HPDE6-E6E7 (cell line): ENCODE measurements at regions not wholly inside any gene's neighbourhood (a gene's known extent, or its start where the extent isn't known, plus 50 kb on each side); places are given as distances from the start of the nearest gene placed in this dataset.

Source experiments
- DNase-seq: peaks from one replicate; pipeline ENCODE4 v3.0.0; 2011; ENCODE audit warnings: missing footprints; ENCODE audit errors: extremely low spot score

GRCh38 chr20:17017232-17017631 lies 209.6 kb upstream of the PCSK2 start:
- DNase-seq = no peak

- no peak for DNase-seq
Observed at GRCh38 chr20:17021481-17021880, 205.4 kb upstream of the PCSK2 start.

- no peak for DNase-seq
Observed at GRCh38 chr20:17023036-17023435, 203.8 kb upstream of the PCSK2 start.

- no peak for DNase-seq
Observed at GRCh38 chr20:17023806-17024205, 203.0 kb upstream of the PCSK2 start.

GRCh38 chr20:17024513-17025119 lies 202.2 kb upstream of the PCSK2 start:
- DNase-seq = no peak

- no peak for DNase-seq
Observed at GRCh38 chr20:17026346-17026745, 200.5 kb upstream of the PCSK2 start.

GRCh38 chr20:17029698-17030097 lies 197.1 kb upstream of the PCSK2 start:
- no peak for DNase-seq

- no peak for DNase-seq
Observed at GRCh38 chr20:17036541-17036940, 190.3 kb upstream of the PCSK2 start.

GRCh38 chr20:17042122-17042521 lies 184.7 kb upstream of the PCSK2 start:
- DNase-seq = no peak

GRCh38 chr20:17043323-17043722 lies 183.5 kb upstream of the PCSK2 start:
- no peak for DNase-seq

- no peak for DNase-seq
Observed at GRCh38 chr20:17044891-17045290, 181.9 kb upstream of the PCSK2 start.

- DNase-seq = no peak
Observed at GRCh38 chr20:17059465-17059864, 167.4 kb upstream of the PCSK2 start.

GRCh38 chr20:17061715-17062114 lies 165.1 kb upstream of the PCSK2 start:
- no peak for DNase-seq

- DNase-seq = no peak
Observed at GRCh38 chr20:17062712-17063111, 164.1 kb upstream of the PCSK2 start.

- no peak for DNase-seq
Observed at GRCh38 chr20:17066902-17067301, 159.9 kb upstream of the PCSK2 start.

GRCh38 chr20:17068084-17068711 lies 158.6 kb upstream of the PCSK2 start:
- DNase-seq = no peak

GRCh38 chr20:17077030-17077429 lies 149.8 kb upstream of the PCSK2 start:
- DNase-seq = no peak

- no peak for DNase-seq
Observed at GRCh38 chr20:17083738-17084137, 143.1 kb upstream of the PCSK2 start.

GRCh38 chr20:17084909-17085308 lies 141.9 kb upstream of the PCSK2 start:
- no peak for DNase-seq

GRCh38 chr20:17093782-17094181 lies 133.1 kb upstream of the PCSK2 start:
- DNase-seq = no peak

GRCh38 chr20:17097603-17098002 lies 129.2 kb upstream of the PCSK2 start:
- DNase-seq = no peak

GRCh38 chr20:17100506-17100905 lies 126.3 kb upstream of the PCSK2 start:
- no peak for DNase-seq

GRCh38 chr20:17107127-17107526 lies 119.7 kb upstream of the PCSK2 start:
- no peak for DNase-seq

- no peak for DNase-seq
Observed at GRCh38 chr20:17108896-17109295, 117.9 kb upstream of the PCSK2 start.
